Ovary (tissue), 3 donors: ENCODE measurements at regions not wholly inside any gene's neighbourhood (a gene's known extent, or its start where the extent isn't known, plus 50 kb on each side); places are given as distances from the start of the nearest gene placed in this dataset.

Source experiments
- CTCF ChIP-seq, 3 donors: fragments of 450-650 bp in 2 of 3; fragments of 200-600 bp in 1 of 3; IDR thresholded peaks; one replicate each; pipeline versions ENCODE4 v1.5.1 to v1.8.0; 2016 to 2022; ENCODE audit warnings: antibody characterized with exemption in 3 of 3, mild to moderate bottlenecking in 1 of 3
- POLR2A ChIP-seq: fragments of 450-650 bp; IDR thresholded peaks from one replicate; pipeline ENCODE4 v1.6.1; 2017; ENCODE audit warnings: antibody characterized with exemption, mild to moderate bottlenecking, moderate library complexity
- donor health status: DM: no; HTN: no; CAD: no.

GRCh38 chr9:129469988-129470316 is 150.9 kb downstream of the C9orf50 start:
- no peak for TF ChIP-seq POLR2A
- no peak for TF ChIP-seq CTCF (IDR thresholded peaks at IDR 0.05)
